Effector memory CD4-positive, alpha-beta T cell (primary cell): ENCODE measurements at regions not wholly inside any gene's neighbourhood (a gene's known extent, or its start where the extent isn't known, plus 50 kb on each side); places are given as distances from the start of the nearest gene placed in this dataset.

Source experiments
- DNase-seq, 3 donors: peaks; one replicate each; pipeline ENCODE4 v3.0.0-alpha.2; 2020
- H3K27ac ChIP-seq: 2 replicates; pipeline ENCODE4 v1.7.0; 2013; ENCODE audit warnings: mild to moderate bottlenecking, low read length, moderate library complexity; ENCODE audit not compliant: insufficient read depth, poor library complexity, severe bottlenecking
- H3K27me3 ChIP-seq: replicated peaks from 2 replicates; pipeline ENCODE4 v1.7.0; 2013; ENCODE audit warnings: mild to moderate bottlenecking, low read length; ENCODE audit not compliant: insufficient read depth, control insufficient read depth, poor library complexity, severe bottlenecking
- H3K36me3 ChIP-seq: 2 replicates; pipeline ENCODE4 v1.7.0; 2013; ENCODE audit warnings: mild to moderate bottlenecking, low read length, moderate library complexity; ENCODE audit not compliant: control insufficient read depth, insufficient read depth
- H3K4me1 ChIP-seq: 2 replicates; pipeline ENCODE4 v1.7.0; 2013; ENCODE audit warnings: low read length, mild to moderate bottlenecking; ENCODE audit not compliant: control insufficient read depth, insufficient read depth, poor library complexity, severe bottlenecking
- H3K4me3 ChIP-seq: 2 replicates; pipeline ENCODE4 v1.7.0; 2013; ENCODE audit warnings: low read length, low read depth, mild to moderate bottlenecking; ENCODE audit not compliant: insufficient read depth, poor library complexity, severe bottlenecking
- H3K9me3 ChIP-seq: 2 replicates; pipeline ENCODE4 v1.7.0; 2013; ENCODE audit warnings: mild to moderate bottlenecking, low read length, moderate library complexity; ENCODE audit not compliant: control insufficient read depth

- no peaks in the 10 kb centered on the region for H3K27me3 ChIP-seq
- no peak for DNase-seq
- H3K4me1 ChIP-seq: no peaks in the 10 kb centered on the region
- H3K4me3 ChIP-seq: no peak overlapping the region
- H3K36me3 ChIP-seq: peaks cover 96% of the 10 kb centered on the region
- H3K9me3 ChIP-seq: peaks cover 94% of the 10 kb centered on the region
- H3K27ac ChIP-seq: no peak overlapping the region
Observed at GRCh38 chr15:25058080-25058785, 103.4 kb downstream of the SNRPN start.

GRCh38 chr15:25059698-25060471 is 105.1 kb downstream of the SNRPN start:
- Histone ChIP-seq H3K4me3 (no peak overlapping the region), H3K36me3 (peaks cover 97% of the 10 kb centered on the region)

GRCh38 chr15:25060472-25060803 is 105.7 kb downstream of the SNRPN start:
- H3K36me3 ChIP-seq: peaks cover 97% of the 10 kb centered on the region
- H3K4me1 ChIP-seq: no peaks in the 10 kb centered on the region
- no peak for DNase-seq
- no peaks in the 10 kb centered on the region for H3K27me3 ChIP-seq
- peaks cover 94% of the 10 kb centered on the region for H3K9me3 ChIP-seq
- H3K4me3 ChIP-seq: no peak overlapping the region
- no peak overlapping the region for H3K27ac ChIP-seq

More at GRCh38 chr15:25059698-25060471, 105.1 kb downstream of the SNRPN start:
- H3K4me1 ChIP-seq: no peaks in the 10 kb centered on the region
- H3K27ac ChIP-seq: no peak overlapping the region
- H3K27me3 ChIP-seq: no peaks in the 10 kb centered on the region
- H3K9me3 ChIP-seq: peaks cover 94% of the 10 kb centered on the region
- no peak for DNase-seq

- no peaks in the 10 kb centered on the region for H3K27me3 ChIP-seq
- H3K9me3 ChIP-seq: peaks cover 94% of the 10 kb centered on the region
- peaks cover 97% of the 10 kb centered on the region for H3K36me3 ChIP-seq
- no peak for DNase-seq
- H3K27ac ChIP-seq: no peak overlapping the region
- no peaks in the 10 kb centered on the region for H3K4me1 ChIP-seq
- no peak overlapping the region for H3K4me3 ChIP-seq
Observed at GRCh38 chr15:25060996-25061620, 106.3 kb downstream of the SNRPN start.

GRCh38 chr15:25061808-25062550 is 107.2 kb downstream of the SNRPN start:
- no peaks in the 10 kb centered on the region for H3K4me1 ChIP-seq
- peaks cover 97% of the 10 kb centered on the region for H3K36me3 ChIP-seq
- DNase-seq: no peak
- H3K4me3 ChIP-seq: no peak overlapping the region
- no peak overlapping the region for H3K27ac ChIP-seq
- H3K27me3 ChIP-seq: no peaks in the 10 kb centered on the region
- peaks cover 88% of the 10 kb centered on the region for H3K9me3 ChIP-seq

GRCh38 chr15:25062551-25063430 is 108.0 kb downstream of the SNRPN start:
- no peak overlapping the region for H3K27ac ChIP-seq
- H3K9me3 ChIP-seq: peaks cover 87% of the 10 kb centered on the region
- H3K4me3 ChIP-seq: no peak overlapping the region
- no peaks in the 10 kb centered on the region for H3K4me1 ChIP-seq
- DNase-seq: no peak
- H3K27me3 ChIP-seq: no peaks in the 10 kb centered on the region
- H3K36me3 ChIP-seq: peaks cover 97% of the 10 kb centered on the region

- Histone ChIP-seq H3K27me3 (no peaks in the 10 kb centered on the region), H3K27ac (no peak overlapping the region), H3K4me3 (no peak overlapping the region), H3K4me1 (no peaks in the 10 kb centered on the region), H3K36me3 (peaks cover 98% of the 10 kb centered on the region), H3K9me3 (peaks cover 89% of the 10 kb centered on the region)
- DNase-seq: no peak
Observed at GRCh38 chr15:25065286-25065685, 110.5 kb downstream of the SNRPN start.

GRCh38 chr15:25065876-25066275 is 111.1 kb downstream of the SNRPN start:
- no peaks in the 10 kb centered on the region for H3K4me1 ChIP-seq
- no peak for DNase-seq
- H3K4me3 ChIP-seq: no peak overlapping the region
- peaks cover 98% of the 10 kb centered on the region for H3K36me3 ChIP-seq
- H3K27me3 ChIP-seq: no peaks in the 10 kb centered on the region
- H3K27ac ChIP-seq: no peak overlapping the region
- peaks cover 89% of the 10 kb centered on the region for H3K9me3 ChIP-seq

GRCh38 chr15:25066708-25067107 is 111.9 kb downstream of the SNRPN start:
- Histone ChIP-seq H3K4me3 (no peak overlapping the region), H3K4me1 (no peaks in the 10 kb centered on the region), H3K27me3 (no peaks in the 10 kb centered on the region), H3K27ac (no peak overlapping the region), H3K36me3 (peaks cover 98% of the 10 kb centered on the region), H3K9me3 (peaks cover 89% of the 10 kb centered on the region)
- no peak for DNase-seq
